ENCODE measurements at regions not wholly inside any gene's neighbourhood (a gene's known extent, or its start where the extent isn't known, plus 50 kb on each side); places are given as distances from the start of the nearest gene placed in this dataset.
"Not testable (repeated sequence)": the region's sequence is repeated elsewhere in the genome, so short reads cannot be mapped to it uniquely, and the experiment has no call there.

GRCh38 chr4:7137326-7138200 lies 54.8 kb upstream of the SORCS2 start:
- no peak overlapping the region for H3K4me3 ChIP-seq (ENCODE audit: low read length)
- DNase-seq (ENCODE audit: low read depth) = no peak

DNA sequence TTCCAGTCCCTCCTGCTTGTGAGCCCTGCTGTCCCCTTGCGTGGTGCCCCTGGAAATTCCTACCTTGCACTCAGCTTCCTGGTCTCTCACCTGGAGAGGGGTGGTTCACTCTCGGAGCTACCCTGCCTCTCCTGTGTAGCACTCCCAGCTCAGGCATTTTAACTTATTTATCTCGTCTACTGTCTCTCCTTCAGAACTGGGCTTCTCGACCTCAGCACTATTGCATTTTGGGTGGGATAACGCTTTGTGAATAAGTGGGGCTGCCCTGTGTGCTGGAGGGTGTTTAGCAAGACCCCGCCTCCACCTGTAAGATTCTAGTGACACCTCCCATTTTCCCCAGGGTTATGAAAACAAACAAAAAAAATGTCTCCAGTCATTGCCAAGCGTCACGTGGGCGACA lies 56.0 kb upstream of the SORCS2 start:
- TF ChIP-seq, protein P1, sequence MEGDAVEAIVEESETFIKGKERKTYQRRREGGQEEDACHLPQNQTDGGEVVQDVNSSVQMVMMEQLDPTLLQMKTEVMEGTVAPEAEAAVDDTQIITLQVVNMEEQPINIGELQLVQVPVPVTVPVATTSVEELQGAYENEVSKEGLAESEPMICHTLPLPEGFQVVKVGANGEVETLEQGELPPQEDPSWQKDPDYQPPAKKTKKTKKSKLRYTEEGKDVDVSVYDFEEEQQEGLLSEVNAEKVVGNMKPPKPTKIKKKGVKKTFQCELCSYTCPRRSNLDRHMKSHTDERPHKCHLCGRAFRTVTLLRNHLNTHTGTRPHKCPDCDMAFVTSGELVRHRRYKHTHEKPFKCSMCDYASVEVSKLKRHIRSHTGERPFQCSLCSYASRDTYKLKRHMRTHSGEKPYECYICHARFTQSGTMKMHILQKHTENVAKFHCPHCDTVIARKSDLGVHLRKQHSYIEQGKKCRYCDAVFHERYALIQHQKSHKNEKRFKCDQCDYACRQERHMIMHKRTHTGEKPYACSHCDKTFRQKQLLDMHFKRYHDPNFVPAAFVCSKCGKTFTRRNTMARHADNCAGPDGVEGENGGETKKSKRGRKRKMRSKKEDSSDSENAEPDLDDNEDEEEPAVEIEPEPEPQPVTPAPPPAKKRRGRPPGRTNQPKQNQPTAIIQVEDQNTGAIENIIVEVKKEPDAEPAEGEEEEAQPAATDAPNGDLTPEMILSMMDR (IDR thresholded peaks at IDR 0.05; ENCODE audit: insufficient read depth, low read depth, low read length, missing control alignments) = no peak
- DNase-seq (ENCODE audit: low read depth) = no peak
- H3K4me3 ChIP-seq (ENCODE audit: low read length) = no peak overlapping the region

More at GRCh38 chr4:7137326-7138200, 54.8 kb upstream of the SORCS2 start:
- TF ChIP-seq, protein P1 (IDR thresholded peaks at IDR 0.05; ENCODE audit: insufficient read depth, low read depth, low read length, missing control alignments) = no peak

DNA sequence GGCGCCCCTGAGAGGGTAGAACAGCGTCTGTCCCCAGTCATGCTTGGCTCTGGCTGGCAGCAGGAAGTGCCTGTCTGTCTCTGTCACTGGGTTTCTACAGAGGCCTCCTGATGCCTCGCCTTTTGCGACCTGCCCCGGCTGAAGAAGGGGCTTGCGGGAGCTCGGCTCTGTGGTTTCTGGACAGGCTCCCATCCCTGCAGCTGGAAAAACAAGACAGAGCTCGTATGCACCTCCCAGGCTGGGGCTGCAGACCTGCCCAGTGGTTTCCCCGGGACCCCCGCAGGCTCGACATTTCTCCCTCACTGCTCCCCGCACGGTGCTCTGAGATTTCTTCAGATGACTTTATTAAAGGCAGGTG lies 57.0 kb upstream of the SORCS2 start:
- DNase-seq (ENCODE audit: low read depth) = no peak
- H3K4me3 ChIP-seq (ENCODE audit: low read length) = no peak overlapping the region
- TF ChIP-seq, protein P1 (IDR thresholded peaks at IDR 0.05; ENCODE audit: insufficient read depth, low read depth, low read length, missing control alignments) = no peak

GRCh38 chr4:7134737-7135388 lies 57.5 kb upstream of the SORCS2 start:
- TF ChIP-seq, protein P1 (IDR thresholded peaks at IDR 0.05; ENCODE audit: insufficient read depth, low read depth, low read length, missing control alignments) = no peak
- no peak for DNase-seq (ENCODE audit: low read depth)
- no peak overlapping the region for H3K4me3 ChIP-seq (ENCODE audit: low read length)

- not testable (repeated sequence) for H3K4me3 ChIP-seq (ENCODE audit: low read length); DNase-seq (ENCODE audit: low read depth)
Measured at GRCh38 chr4:7133818-7134650, 58.3 kb upstream of the SORCS2 start.

GRCh38 chr4:7132730-7133582 lies 59.4 kb upstream of the SORCS2 start:
- no peak overlapping the region for H3K4me3 ChIP-seq (ENCODE audit: low read length)
- DNase-seq (ENCODE audit: low read depth) = no peak
- TF ChIP-seq, protein P1 (IDR thresholded peaks at IDR 0.05; ENCODE audit: insufficient read depth, low read depth, low read length, missing control alignments) = no peak

Measured in epithelial cell of esophagus (primary cell).